GM12874 (cell line): ENCODE measurements at regions not wholly inside any gene's neighbourhood (a gene's known extent, or its start where the extent isn't known, plus 50 kb on each side); places are given as distances from the start of the nearest gene placed in this dataset.

Experiments used
- CTCF ChIP-seq: IDR thresholded peaks from 2 replicates; pipeline ENCODE4 v1.5.1; 2011; ENCODE audit warnings: low read depth, mild to moderate bottlenecking, control low read depth, low read length, moderate library complexity; ENCODE audit not compliant: insufficient read depth

- no peak for TF ChIP-seq CTCF
These were observed 516.4 kb upstream of the GRIA3 start for GRCh38 chrX:122667667-122668066.

GRCh38 chrX:122703762-122704161, 480.3 kb upstream of the GRIA3 start:
- no peak for TF ChIP-seq CTCF

- TF ChIP-seq CTCF: no peak
These were observed 444.3 kb upstream of the GRIA3 start for GRCh38 chrX:122739770-122740169.

GRCh38 chrX:122770581-122770980, 413.5 kb upstream of the GRIA3 start:
- no peak for TF ChIP-seq CTCF

GRCh38 chrX:122771933-122772332, 412.1 kb upstream of the GRIA3 start:
- TF ChIP-seq CTCF: no peak

- no peak for TF ChIP-seq CTCF
These were observed 406.3 kb upstream of the GRIA3 start for GRCh38 chrX:122777766-122778165.

- TF ChIP-seq CTCF: no peak
These were observed 400.2 kb upstream of the GRIA3 start for GRCh38 chrX:122783918-122784317.

GRCh38 chrX:122787231-122787630, 396.8 kb upstream of the GRIA3 start:
- no peak for TF ChIP-seq CTCF
